Esophagus squamous epithelium (tissue), 5 donors: ENCODE measurements at regions not wholly inside any gene's neighbourhood (a gene's known extent, or its start where the extent isn't known, plus 50 kb on each side); places are given as distances from the start of the nearest gene placed in this dataset.

Experiments used
- DNase-seq: peaks from one replicate; lab custom pipeline; 2025; lab: John Stamatoyannopoulos, UW
- H3K27ac ChIP-seq, 4 donors: fragments of 200-600 bp; sonication (generic); one replicate each; pipeline ENCODE4 v1.5.1; 2016 to 2019; ENCODE audit warnings: mild to moderate bottlenecking in 1 of 4
- H3K27me3 ChIP-seq, 4 donors: fragments of 200-600 bp; sonication (generic); 1 replicate in 3 of 4; 2 replicates in 1 of 4; pipeline versions ENCODE4 v1.5.1 to v1.6.0; 2017 to 2021; ENCODE audit warnings: antibody characterized with exemption in 1 of 4
- H3K36me3 ChIP-seq, 3 donors: fragments of 200-600 bp; sonication (generic); one replicate each; pipeline ENCODE4 v1.5.1; 2016 to 2019
- H3K4me1 ChIP-seq, 3 donors: fragments of 200-600 bp; sonication (generic); one replicate each; pipeline ENCODE4 v1.5.1; 2017 to 2019
- H3K4me3 ChIP-seq, 4 donors: fragments of 200-600 bp; sonication (generic); 1 replicate in 3 of 4; 2 replicates in 1 of 4; pipeline ENCODE4 v1.5.1; 2016 to 2019; ENCODE audit warnings: mild to moderate bottlenecking in 2 of 4, moderate library complexity in 1 of 4
- H3K9me3 ChIP-seq, 3 donors: fragments of 200-600 bp; sonication (generic); one replicate each; pipeline ENCODE4 v1.5.1; 2016 to 2019
- POLR2A ChIP-seq, 4 donors: fragments of 450-650 bp; IDR thresholded peaks; one replicate each; pipeline ENCODE4 v1.6.1; 2017; ENCODE audit warnings: antibody characterized with exemption in 4 of 4, mild to moderate bottlenecking in 4 of 4, moderate library complexity in 3 of 4
- WGBS, 2 donors: methylation state at CpG; one replicate each; pipeline ENCODE4 v1.1.5; 2018; 5-methylcytosine and 5-hydroxymethylcytosine counted together
- intact Hi-C: fragments of 100-400 bp; cut with DNase I; formaldehyde crosslinking; loops from one replicate; pipeline ENCODE4 v1.15.0; 2022
- TF ChIP-seq, protein P1 (sequence below), 6 experiments: fragments of 450-650 bp in 4 of 6; fragments of 200-600 bp in 2 of 6; sonication (generic) in 2 of 6; IDR thresholded peaks; one replicate each; pipeline ENCODE4 v1.5.1; 2016 to 2019; ENCODE audit warnings: antibody characterized with exemption in 6 of 6, mild to moderate bottlenecking in 4 of 6, moderate library complexity in 4 of 6
- donor health status: DM: yes; HTN: yes; CAD: no.

DNA sequence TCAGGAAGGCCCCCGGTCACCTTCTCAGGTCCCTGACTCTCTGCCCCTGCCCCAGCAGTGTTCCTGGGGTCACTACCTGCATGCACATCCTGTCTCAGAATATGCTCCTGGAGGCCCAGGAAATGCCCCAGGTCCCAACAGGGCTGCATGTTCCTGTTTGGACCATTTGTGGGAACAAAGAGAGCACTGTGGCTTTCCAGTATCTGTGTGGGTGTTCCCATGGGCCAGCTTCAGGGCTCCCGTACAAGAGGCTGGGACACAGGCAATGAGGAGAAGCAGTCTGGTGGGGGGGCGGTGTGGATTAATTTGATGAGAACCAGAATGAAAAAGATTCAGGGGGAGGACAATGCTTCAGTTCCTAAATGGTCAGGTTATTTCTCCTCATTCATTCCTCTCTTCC is 61.5 kb upstream of the GGTLC1 start:
- TF ChIP-seq, protein P1, sequence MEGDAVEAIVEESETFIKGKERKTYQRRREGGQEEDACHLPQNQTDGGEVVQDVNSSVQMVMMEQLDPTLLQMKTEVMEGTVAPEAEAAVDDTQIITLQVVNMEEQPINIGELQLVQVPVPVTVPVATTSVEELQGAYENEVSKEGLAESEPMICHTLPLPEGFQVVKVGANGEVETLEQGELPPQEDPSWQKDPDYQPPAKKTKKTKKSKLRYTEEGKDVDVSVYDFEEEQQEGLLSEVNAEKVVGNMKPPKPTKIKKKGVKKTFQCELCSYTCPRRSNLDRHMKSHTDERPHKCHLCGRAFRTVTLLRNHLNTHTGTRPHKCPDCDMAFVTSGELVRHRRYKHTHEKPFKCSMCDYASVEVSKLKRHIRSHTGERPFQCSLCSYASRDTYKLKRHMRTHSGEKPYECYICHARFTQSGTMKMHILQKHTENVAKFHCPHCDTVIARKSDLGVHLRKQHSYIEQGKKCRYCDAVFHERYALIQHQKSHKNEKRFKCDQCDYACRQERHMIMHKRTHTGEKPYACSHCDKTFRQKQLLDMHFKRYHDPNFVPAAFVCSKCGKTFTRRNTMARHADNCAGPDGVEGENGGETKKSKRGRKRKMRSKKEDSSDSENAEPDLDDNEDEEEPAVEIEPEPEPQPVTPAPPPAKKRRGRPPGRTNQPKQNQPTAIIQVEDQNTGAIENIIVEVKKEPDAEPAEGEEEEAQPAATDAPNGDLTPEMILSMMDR (IDR thresholded peaks at IDR 0.05) = no peak
- no peak for DNase-seq
- no peak overlapping the region for H3K27ac ChIP-seq
- H3K36me3 ChIP-seq = no peaks in the 10 kb centered on the region
- no peaks in the 10 kb centered on the region for H3K4me1 ChIP-seq
- no peak overlapping the region for H3K4me3 ChIP-seq
- WGBS, 2 donors = 63 to 92% methylated on average over 2 of the region's 3 CpGs
- H3K9me3 ChIP-seq = no peaks in the 10 kb centered on the region
- intact Hi-C loops = no loop called here
- H3K27me3 ChIP-seq = peaks cover 0 to 16% (median 0%) of the 10 kb centered on the region in 4 donors

DNA sequence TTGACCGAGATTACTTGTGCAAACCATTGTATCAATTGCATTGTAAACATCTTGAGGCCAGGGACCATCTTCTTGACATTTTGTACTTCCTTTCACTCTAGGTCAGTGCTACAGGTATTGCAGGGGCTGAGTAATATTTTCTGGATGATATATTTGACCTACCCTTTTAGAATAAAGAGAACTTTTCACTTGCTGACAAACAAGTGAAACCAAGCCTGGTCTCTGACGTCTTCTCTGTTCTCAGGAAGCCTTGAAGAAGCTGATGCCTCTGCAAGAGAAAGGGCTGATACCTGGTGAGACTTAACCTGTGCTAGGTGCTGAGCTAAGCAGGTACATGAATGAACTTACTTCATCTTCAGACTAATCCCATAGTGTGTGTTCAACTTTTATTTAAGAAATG is 60.5 kb upstream of the GGTLC1 start:
- Histone ChIP-seq H3K9me3 (no peaks in the 10 kb centered on the region), H3K27me3 (peaks cover 0 to 16% (median 0%) of the 10 kb centered on the region in 4 donors), H3K4me1 (no peaks in the 10 kb centered on the region), H3K4me3 (no peak overlapping the region), H3K27ac (no peak overlapping the region), H3K36me3 (no peaks in the 10 kb centered on the region)
- WGBS, 2 donors = 74 to 81% methylated on average over 2 of the region's 2 CpGs
- DNase-seq = no peak
- intact Hi-C loops = no loop called here
- no peak for TF ChIP-seq POLR2A (IDR thresholded peaks at IDR 0.05)
- TF ChIP-seq, protein P1 (IDR thresholded peaks at IDR 0.05) = no peak

DNA sequence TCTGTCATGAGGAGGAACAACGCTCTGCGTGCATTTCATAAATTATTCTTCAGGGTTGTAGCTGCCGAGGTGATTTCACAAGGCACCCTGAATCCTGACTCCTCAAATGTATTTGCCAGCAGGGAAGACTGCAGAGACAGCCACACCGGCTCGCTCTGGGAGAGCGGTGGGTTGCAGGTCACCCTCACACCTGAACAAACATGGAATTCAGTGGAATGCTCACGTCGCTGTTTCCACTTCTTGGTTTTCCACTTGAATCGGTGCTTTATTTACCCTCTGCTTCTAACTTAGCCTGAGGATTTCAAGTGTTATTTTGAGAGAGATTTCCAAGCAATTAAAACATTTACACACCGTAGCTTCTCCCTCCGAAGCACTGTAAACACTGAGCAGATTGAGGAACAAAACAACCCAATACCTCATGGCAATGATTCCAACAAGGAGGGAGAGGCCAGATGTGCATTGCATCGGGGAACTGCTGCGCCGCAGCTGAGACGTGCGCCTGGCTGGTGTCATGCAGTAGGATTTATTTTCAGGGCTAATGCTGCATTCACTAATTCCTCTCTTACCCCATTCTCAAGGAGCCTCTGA is 59.5 kb upstream of the GGTLC1 start:
- Histone ChIP-seq H3K36me3 (no peaks in the 10 kb centered on the region), H3K27me3 (peaks cover 0 to 16% (median 0%) of the 10 kb centered on the region in 4 donors), H3K27ac (no peak overlapping the region), H3K4me1 (no peaks in the 10 kb centered on the region), H3K9me3 (no peaks in the 10 kb centered on the region), H3K4me3 (no peak overlapping the region)
- DNase-seq = no peak
- intact Hi-C loops = no loop called here
- no peak for TF ChIP-seq POLR2A (IDR thresholded peaks at IDR 0.05)
- TF ChIP-seq, protein P1 (IDR thresholded peaks at IDR 0.05) = no peak
- 62 to 79% methylated on average over 14 to 16 of the region's 16 CpGs for WGBS, 2 donors

DNA sequence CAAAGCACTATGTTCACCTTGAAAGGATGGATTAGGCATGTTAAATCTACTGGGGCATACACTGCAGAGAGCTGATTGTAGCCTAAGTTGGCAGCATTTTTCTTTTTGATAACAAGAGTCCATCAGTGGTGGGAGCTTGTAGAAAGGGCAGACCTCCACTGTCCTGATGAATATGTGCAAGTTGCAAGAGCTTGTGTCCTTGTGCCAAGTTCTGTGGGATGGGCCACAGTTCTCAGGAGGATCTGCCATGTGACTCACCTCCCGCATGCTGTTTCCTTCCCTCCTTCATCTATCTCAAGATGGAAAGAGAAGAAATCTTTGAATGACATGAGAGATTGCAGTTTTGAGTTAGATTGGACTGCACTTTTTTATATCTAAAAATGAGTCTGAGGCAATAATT is 58.3 kb upstream of the GGTLC1 start:
- 75 to 83% methylated on average over 1 of the region's 1 CpG for WGBS, 2 donors
- intact Hi-C loops = no loop called here
- DNase-seq = no peak

DNA sequence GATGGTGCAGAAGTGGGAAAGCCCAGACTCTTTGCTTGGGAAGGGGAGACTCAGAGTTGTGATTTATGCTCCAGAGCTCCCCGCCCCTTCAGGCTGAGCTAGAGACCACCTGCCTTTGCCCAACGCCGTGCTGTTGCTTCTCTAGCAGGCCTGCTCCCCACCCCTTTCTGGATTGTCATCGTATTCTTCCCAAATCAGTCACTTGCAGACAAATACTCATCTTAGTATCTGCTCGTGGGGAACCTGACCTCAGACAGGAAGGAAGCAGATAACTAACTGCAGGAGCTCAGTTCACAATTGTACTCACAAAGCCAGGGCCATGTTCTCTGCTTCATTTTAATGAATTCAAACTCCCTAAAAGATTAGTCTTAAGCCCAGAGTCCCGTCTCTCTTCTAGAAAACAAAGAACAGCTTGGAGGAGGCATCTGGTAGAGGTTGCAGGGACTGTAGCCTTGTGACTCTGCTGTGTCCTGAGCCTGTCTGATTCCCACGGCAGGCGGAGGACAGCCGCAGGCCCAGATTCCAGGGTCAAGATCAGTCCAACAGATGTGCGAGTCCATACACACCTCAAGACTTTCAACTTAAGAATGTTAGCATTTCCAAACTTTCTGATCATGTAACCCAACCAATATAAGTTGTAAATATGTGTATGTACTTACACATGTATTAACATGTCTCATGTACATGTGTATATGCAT is 57.2 kb upstream of the GGTLC1 start:
- no peak for DNase-seq
- TF ChIP-seq POLR2A (IDR thresholded peaks at IDR 0.05) = no peak
- TF ChIP-seq, protein P1 (IDR thresholded peaks at IDR 0.05) = no peak
- 66 to 80% methylated on average over 8 to 10 of the region's 10 CpGs for WGBS, 2 donors
- no peaks in the 10 kb centered on the region for H3K9me3 ChIP-seq
- H3K27me3 ChIP-seq = peaks cover 0 to 5% (median 0%) of the 10 kb centered on the region in 4 donors
- no peak overlapping the region for H3K27ac ChIP-seq
- no peaks in the 10 kb centered on the region for H3K4me1 ChIP-seq
- intact Hi-C loops = no loop called here
- no peaks in the 10 kb centered on the region for H3K36me3 ChIP-seq
- H3K4me3 ChIP-seq = no peak overlapping the region

More for the DNA sequence above, 58.3 kb upstream of the GGTLC1 start:
- Histone ChIP-seq H3K36me3 (no peaks in the 10 kb centered on the region), H3K27ac (no peak overlapping the region), H3K4me1 (no peaks in the 10 kb centered on the region), H3K4me3 (no peak overlapping the region), H3K9me3 (no peaks in the 10 kb centered on the region), H3K27me3 (peaks cover 0 to 11% (median 0%) of the 10 kb centered on the region in 4 donors)
- TF ChIP-seq, protein P1 (IDR thresholded peaks at IDR 0.05) = no peak
- no peak for TF ChIP-seq POLR2A (IDR thresholded peaks at IDR 0.05)
